ENCODE measurements at regions not wholly inside any gene's neighbourhood (a gene's known extent, or its start where the extent isn't known, plus 50 kb on each side); places are given as distances from the start of the nearest gene placed in this dataset.
A peak's percentile ranks its signal among the peaks of the same experiment; 100 is the strongest.

GRCh38 chr13:26989957-26990713 lies 181.5 kb downstream of the USP12 start:
- DNase-seq (ENCODE audit: low read depth in 2 of 2): no peak

- no peak for DNase-seq (ENCODE audit: low read depth in 2 of 2)
These were observed 182.2 kb downstream of the USP12 start for GRCh38 chr13:26989261-26989956.

- DNase-seq (ENCODE audit: low read depth in 2 of 2): no peak
These were observed 183.4 kb downstream of the USP12 start for GRCh38 chr13:26988059-26988769.

GRCh38 chr13:26987486-26988013 lies 184.1 kb downstream of the USP12 start:
- DNase-seq (ENCODE audit: low read depth in 2 of 2): no peak

- peak; percentile 23 to 33 for DNase-seq (ENCODE audit: low read depth in 2 of 2)
These were observed 186.2 kb downstream of the USP12 start for GRCh38 chr13:26985285-26985878.

DNA sequence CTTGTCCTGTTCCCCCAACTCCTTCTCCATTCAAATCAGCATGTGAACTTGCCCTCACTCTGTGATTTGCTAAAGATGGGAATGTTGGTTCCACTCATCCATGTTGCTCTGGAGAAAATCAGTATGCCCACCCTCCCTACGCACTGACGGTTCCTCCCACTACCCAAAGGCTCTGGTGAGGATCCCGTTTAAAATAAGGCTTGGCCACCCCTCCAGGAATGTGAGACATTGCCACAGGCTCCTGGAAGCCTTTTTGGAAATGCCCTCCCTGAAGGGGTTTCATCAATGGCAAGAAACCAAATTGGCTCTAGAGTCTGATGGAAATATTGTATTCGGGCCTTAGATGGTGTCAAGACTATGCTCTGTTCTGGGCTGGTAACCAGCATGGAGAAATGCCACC lies 187.3 kb downstream of the USP12 start:
- DNase-seq (ENCODE audit: low read depth in 2 of 2): no peak

DNA sequence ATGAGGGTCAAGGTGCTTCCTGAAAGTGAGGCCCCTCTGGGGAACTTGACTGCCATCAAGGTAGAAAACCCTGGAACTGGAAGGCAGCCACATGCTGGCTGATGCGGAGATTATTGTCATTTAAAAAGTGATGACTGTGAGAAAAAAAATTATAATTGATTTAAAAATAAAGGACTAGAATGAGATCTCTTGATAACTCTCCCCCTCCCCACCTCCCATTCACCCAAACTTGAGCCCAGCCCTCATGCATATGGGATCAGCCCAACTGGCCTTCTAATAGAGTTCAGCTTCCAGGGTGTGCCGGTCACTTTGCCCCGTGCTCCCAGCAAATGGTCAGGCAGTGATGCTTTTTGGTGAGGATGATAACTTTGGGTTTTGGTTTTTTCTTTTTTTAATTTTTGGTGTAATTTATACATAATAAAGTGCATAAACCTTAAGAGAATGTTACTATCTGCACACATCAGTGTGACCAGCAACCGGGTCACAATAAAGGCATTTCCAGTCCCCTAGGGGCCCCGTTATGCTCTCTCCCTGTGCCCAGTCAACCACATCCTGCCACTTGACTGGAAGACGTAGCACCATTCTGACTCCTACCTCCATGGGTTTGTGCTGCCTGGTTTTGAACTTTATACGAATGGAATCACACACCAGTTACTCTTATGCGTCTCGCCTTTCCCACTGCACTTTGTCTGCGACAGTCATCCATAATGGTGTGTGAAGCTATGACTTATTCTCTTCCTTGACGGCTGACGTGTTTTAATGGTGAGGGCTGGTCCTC lies 187.9 kb downstream of the USP12 start:
- DNase-seq (ENCODE audit: low read depth in 2 of 2): no peak

GRCh38 chr13:26980099-26981031 lies 191.2 kb downstream of the USP12 start:
- no peak for DNase-seq (ENCODE audit: low read depth in 2 of 2)

DNA sequence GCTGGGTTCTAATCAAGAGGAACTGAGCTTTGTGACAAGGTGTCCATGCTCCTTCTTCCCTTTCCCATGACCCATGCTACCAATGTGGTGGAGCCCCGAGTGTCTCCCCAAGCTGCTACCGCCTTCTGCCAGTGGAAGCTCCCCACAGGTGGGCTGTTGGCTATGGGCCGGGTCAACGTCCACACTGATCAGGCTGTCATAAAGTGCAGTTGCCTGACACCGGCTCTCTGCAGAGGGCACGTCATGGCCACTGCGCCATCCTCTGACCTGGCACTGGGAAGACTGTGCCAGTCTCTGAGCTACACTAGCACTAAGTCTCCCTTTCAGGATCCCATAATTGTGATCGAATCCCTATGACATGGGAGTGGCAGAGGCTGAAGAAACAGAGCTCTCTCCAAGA lies 192.3 kb downstream of the USP12 start:
- DNase-seq (ENCODE audit: low read depth in 2 of 2): no peak

- DNase-seq (ENCODE audit: low read depth in 2 of 2): no peak
These were observed 193.3 kb downstream of the USP12 start for GRCh38 chr13:26978081-26978860.

GRCh38 chr13:26977541-26977940 lies 194.1 kb downstream of the USP12 start:
- no peak for DNase-seq (ENCODE audit: low read depth in 2 of 2)

GRCh38 chr13:26976313-26976712 lies 195.3 kb downstream of the USP12 start:
- DNase-seq (ENCODE audit: low read depth in 2 of 2): no peak

GRCh38 chr13:26973946-26974345 lies 197.7 kb downstream of the USP12 start:
- no peak for DNase-seq (ENCODE audit: low read depth in 2 of 2)

GRCh38 chr13:26973295-26973694 lies 198.3 kb downstream of the USP12 start:
- DNase-seq (ENCODE audit: low read depth in 2 of 2): no peak

DNA sequence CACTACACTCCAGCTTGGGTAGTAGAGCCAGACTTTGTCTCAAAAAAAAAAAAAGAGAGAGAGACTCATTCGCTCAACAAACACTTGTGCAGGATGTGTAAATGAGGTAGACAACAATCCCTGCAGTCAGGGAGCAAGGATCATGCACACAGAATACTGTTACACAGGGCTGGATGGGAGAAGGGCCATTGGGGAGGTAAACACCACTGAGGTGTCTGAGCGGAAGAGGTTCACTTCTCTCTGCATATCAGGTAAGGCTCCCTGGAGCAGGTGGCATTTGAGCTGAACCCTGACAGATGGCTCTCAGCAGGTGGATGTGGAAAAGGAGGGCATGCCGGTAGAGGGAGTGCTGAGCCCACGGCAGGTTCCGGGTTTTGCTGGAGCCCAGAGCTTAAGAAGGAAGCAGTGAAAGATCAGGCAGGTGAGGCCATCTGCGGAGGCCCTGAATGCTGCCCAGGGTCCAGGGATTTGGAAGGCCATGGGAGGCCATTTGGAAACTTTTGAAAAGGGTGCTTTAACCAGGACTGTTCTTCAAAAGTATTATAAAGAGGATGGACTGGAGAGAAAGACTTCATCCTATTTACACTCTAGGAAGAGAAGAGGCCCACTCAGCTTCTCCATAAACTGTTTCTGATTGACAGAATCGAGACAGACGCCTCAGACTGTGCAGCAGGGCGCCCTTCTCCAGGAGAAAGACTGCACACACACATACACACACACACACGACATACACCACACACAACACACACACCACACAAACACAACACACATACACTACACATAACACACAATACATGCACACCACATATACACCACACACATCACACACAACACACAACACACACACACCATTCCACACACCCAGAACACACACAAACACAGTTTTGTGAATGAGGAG lies 199.4 kb downstream of the USP12 start:
- DNase-seq (ENCODE audit: low read depth in 2 of 2): no peak

- DNase-seq (ENCODE audit: low read depth in 2 of 2): no peak
These were observed 202.9 kb downstream of the USP12 start for GRCh38 chr13:26968431-26969341.
